Medulla oblongata (tissue), 1 donor: ENCODE measurements at regions not wholly inside any gene's neighbourhood (a gene's known extent, or its start where the extent isn't known, plus 50 kb on each side); places are given as distances from the start of the nearest gene placed in this dataset.
A peak's percentile ranks its signal among the peaks of the same experiment; 100 is the strongest.
"Not testable (repeated sequence)": the region's sequence is repeated elsewhere in the genome, so short reads cannot be mapped to it uniquely, and the experiment has no call there.

Source experiments
- DNase-seq: peaks from one replicate; pipeline ENCODE4 v3.0.0-alpha.2; 2015; ENCODE audit errors: extremely low spot score

DNA sequence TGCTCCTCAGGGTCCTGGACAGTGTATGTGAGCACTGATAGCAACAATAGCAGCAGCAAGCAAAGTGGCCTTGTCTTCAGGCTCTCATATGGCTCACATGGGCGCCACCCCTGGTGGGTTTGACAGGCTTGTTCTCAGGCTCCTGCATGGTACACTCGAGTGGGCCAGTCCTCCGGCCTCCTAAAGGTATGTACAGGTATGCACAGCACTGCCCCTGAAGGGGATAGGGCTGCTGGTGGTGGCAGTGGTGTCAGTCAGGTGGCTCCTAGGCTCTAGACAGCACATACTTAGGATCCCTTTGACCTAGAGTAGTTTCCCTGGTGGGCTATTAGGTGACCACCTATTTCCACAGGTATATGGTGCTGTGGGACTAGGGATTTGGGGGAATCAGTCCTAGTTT, 79.8 kb downstream of the LGALS9B start:
- DNase-seq = not testable (repeated sequence)

DNA sequence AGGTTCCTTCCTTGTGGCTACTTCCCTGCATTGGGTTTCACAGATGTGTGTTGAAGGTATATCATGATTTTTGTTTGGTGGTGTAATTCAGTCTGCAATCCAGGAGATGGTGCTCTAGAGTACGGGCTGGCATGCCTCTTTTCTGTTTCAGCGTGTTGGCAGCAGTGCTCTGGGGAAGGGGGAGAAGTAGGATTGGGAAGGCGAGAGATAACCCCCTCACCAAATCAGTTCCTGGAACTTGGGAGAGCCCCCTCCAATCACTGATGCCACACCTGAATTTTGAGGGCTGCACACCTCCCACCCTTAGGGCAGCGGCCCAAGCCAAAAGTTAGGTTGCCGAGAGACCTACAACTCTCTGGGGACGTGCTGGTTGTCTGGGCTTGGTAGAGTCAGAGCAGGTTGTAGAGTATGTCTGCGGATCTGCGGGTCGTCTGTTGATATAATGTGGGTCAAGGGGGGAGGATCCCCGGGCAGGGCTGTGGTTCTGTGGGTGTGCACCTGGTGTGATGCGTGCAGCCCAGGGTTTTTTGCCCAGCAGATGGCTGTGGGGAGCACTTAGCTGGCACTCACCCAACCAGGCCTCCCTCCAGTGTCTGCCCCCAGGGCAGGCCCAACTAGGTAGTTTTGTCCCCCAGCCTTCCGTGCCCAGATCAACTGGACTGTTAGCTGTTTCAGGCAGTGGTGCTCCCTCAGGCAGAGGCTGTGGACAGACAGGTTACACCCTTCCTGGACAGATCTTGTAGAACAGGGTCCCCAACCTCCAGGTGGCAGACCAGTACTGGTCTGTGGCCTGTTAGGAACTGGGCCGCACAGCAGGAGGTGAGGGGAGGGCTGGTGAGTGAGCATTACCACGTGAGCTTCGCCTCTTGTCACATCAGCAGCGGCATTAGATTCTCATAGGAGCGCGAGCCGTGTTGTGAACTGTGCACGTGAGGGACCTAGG, 85.7 kb downstream of the LGALS9B start:
- peak; percentile 51 for DNase-seq

DNA sequence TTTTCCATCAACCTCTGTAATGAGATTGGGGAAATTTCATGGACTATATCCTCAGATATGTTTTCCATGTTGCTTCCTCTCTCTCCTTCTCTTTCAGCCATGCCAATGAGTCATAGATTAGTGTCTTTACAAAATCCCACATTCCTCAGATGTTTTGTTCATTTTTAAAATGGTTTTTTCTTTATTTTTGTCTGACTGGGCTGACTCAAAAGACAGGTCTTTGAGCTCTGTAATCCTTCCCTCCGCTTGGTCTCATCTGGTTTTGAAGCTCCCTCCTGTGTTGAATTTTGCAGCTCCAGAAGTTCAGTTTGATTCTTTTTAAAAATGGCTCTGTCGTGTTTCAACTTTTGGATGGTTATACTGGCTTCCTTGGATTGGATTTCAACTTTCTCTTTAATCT, 86.7 kb downstream of the LGALS9B start:
- not testable (repeated sequence) for DNase-seq

DNA sequence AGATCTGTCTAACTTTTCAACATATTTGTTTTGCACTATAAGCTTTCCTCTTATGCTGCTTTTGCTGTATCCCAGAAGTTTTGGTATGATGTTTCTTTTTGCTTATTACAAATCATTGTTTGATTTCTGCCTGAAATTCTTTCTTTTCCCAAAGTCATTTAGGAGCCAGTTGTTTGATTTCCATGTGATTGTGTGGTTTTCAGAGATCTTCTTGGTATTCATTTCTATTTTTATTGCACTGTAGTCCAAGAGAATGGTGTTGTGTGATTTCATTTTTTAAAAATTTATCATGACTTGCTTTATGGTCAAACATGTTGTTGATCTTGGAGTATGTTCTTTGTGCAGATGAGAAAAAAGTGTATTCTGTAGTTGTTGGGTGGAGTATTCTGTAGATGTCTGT, 88.1 kb downstream of the LGALS9B start:
- DNase-seq = not testable (repeated sequence)

DNA sequence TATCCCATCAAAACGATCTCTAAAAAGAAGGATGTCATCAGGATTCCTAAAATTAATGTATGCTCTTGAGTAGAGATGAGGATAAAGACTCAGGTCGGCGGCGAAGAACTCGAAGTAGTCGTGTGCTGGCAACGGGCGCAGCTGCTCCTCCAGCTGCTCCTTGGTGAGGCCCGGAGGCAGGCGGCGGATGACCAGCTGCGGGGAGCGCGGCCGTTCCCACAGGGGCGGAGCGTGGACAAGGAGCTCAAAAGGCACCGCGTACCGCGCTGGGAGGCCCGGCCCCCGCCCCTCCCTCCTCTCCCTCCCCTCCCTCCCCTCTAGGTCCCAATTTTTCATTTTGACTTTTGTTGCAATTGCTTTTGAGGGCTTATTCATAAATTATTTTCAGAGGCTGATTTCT, 90.7 kb downstream of the LGALS9B start:
- DNase-seq = not testable (repeated sequence)

DNA sequence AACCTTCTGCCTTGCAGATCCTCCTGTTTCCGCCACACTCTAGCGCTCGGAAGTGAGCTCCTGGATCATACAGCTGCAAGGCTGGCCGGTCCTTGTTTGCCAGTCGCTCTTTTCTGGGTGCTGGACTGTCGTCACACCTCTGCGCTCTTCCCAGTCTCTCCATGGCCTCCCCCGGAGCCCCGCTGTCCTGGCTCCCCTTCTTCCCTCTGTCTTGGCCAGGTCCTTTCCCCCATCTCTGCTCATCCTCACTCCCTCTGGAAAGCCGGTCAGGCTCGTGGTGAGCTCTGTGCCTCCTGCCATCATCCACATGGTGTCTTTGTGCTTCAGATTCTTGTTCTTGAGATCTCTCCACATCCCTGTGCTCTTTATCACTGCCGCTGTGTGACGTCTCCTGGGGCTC, 91.6 kb downstream of the LGALS9B start:
- not testable (repeated sequence) for DNase-seq
